CD4-positive, alpha-beta T cell (primary cell): ENCODE measurements at regions not wholly inside any gene's neighbourhood (a gene's known extent, or its start where the extent isn't known, plus 50 kb on each side); places are given as distances from the start of the nearest gene placed in this dataset.

ENCODE experiments used
- ATAC-seq: fragments of 200-7000 bp; cut with Tn5 transposase; one replicate; pipeline ENCODE4 v1.10.0; 2022; ENCODE audit warnings: mild to moderate bottlenecking; ENCODE audit not compliant: poor library complexity
- CTCF ChIA-PET: fragments of 350-600 bp; sonication (Branson Sonifier 250); formaldehyde crosslinking; loops from one replicate; lab custom pipeline; 2021; ENCODE audit warnings: antibody characterized with exemption, inconsistent platforms; lab: Charles Lee
- POLR2A ChIA-PET: fragments of 350-600 bp; sonication (Branson Sonifier 250); formaldehyde crosslinking; loops from one replicate; lab custom pipeline; 2021; ENCODE audit warnings: antibody characterized with exemption, inconsistent platforms; lab: Charles Lee
- DNase-seq, 14 experiments: peaks; one replicate each; pipeline ENCODE4 v3.0.0-alpha.2; 2013 to 2020; ENCODE audit warnings: mixed read lengths in 2 of 14
- H3K27ac ChIP-seq, 2 donors: one replicate each; pipeline versions ENCODE4 v1.5.1 to v1.7.0; 2013; ENCODE audit warnings: low read length in 2 of 2, low read depth in 1 of 2, mild to moderate bottlenecking in 1 of 2
- H3K27me3 ChIP-seq, 2 experiments: 1 replicate in 1 of 2; 2 replicates in 1 of 2; pipeline versions ENCODE4 v1.6.1 to v1.7.0; 2013; ENCODE audit warnings: low read length in 2 of 2, control low read depth in 1 of 2, mild to moderate bottlenecking in 1 of 2, moderate library complexity in 1 of 2; ENCODE audit not compliant: insufficient read depth in 2 of 2, control insufficient read depth in 1 of 2
- H3K36me3 ChIP-seq: one replicate; pipeline ENCODE4 v1.6.1; 2013; ENCODE audit warnings: low read length, control low read depth; ENCODE audit not compliant: insufficient read depth
- H3K4me1 ChIP-seq: one replicate; pipeline ENCODE4 v1.6.1; 2013; ENCODE audit warnings: low read length, control low read depth; ENCODE audit not compliant: insufficient read depth
- H3K4me3 ChIP-seq: one replicate; pipeline ENCODE4 v1.5.1; 2013; ENCODE audit warnings: mild to moderate bottlenecking, low read length, moderate library complexity
- H3K9me3 ChIP-seq, 2 experiments: 1 replicate in 1 of 2; 2 replicates in 1 of 2; pipeline versions ENCODE4 v1.6.1 to v1.7.0; 2013; ENCODE audit warnings: low read length in 2 of 2, mild to moderate bottlenecking in 2 of 2, control low read depth in 1 of 2, moderate library complexity in 1 of 2; ENCODE audit not compliant: control insufficient read depth in 1 of 2, insufficient read depth in 1 of 2
- H3K27ac Mint-ChIP-seq: one replicate; pipeline ENCODE4 v1.8.0; 2020; ENCODE audit warnings: mixed read lengths
- H3K27me3 Mint-ChIP-seq: one replicate; pipeline ENCODE4 v1.8.0; 2021; ENCODE audit warnings: mixed read lengths
- H3K36me3 Mint-ChIP-seq: one replicate; pipeline ENCODE4 v1.8.0; 2021; ENCODE audit warnings: low read depth, mixed read lengths
- H3K4me1 Mint-ChIP-seq: one replicate; pipeline ENCODE4 v1.8.0; 2021; ENCODE audit warnings: low read depth, mixed read lengths
- H3K4me3 Mint-ChIP-seq: one replicate; pipeline ENCODE4 v1.8.0; 2020; ENCODE audit warnings: mild to moderate bottlenecking, mixed read lengths
- H3K9me3 Mint-ChIP-seq: one replicate; pipeline ENCODE4 v1.8.0; 2020; ENCODE audit warnings: mixed read lengths
- CTCF ChIP-seq: fragments of 200-600 bp; IDR thresholded peaks from one replicate; pipeline ENCODE4 v1.8.0; 2022; ENCODE audit warnings: antibody characterized with exemption, mild to moderate bottlenecking
- intact Hi-C, 2 experiments: fragments of 100-400 bp; cut with DNase I in 1 of 2; cut with micrococcal nuclease in 1 of 2; formaldehyde crosslinking; loops; one replicate each; pipeline versions ENCODE4 v1.15.1 to v1.9.0; 2023 to 2025; cut with DNase I, micrococcal nuclease

- peaks cover 2% of the 10 kb centered on the region for H3K9me3 Mint-ChIP-seq
- DNase-seq (no peak), ATAC-seq (no peak)
- POLR2A ChIA-PET = no interaction called here
- H3K4me1 Mint-ChIP-seq = no peaks in the 10 kb centered on the region
- Histone ChIP-seq H3K4me3 (no peak overlapping the region), H3K9me3 (peaks cover 0 to 4% of the 10 kb centered on the region in 2 experiments), H3K27ac (no peak overlapping the region), H3K4me1 (no peaks in the 10 kb centered on the region), H3K27me3 (no peaks in the 10 kb centered on the region), H3K36me3 (no peaks in the 10 kb centered on the region)
- no peaks in the 10 kb centered on the region for H3K36me3 Mint-ChIP-seq
- H3K27ac Mint-ChIP-seq = no peak overlapping the region
- CTCF ChIA-PET = no interaction called here
- H3K27me3 Mint-ChIP-seq = no peaks in the 10 kb centered on the region
- no peak for TF ChIP-seq CTCF
- intact Hi-C loops = no loop called here
- no peak overlapping the region for H3K4me3 Mint-ChIP-seq
Measured at GRCh38 chr5:61905613-61906012, 400.4 kb upstream of the KIF2A start.

GRCh38 chr5:61906820-61907219 lies 399.2 kb upstream of the KIF2A start:
- H3K27me3 ChIP-seq = no peaks in the 10 kb centered on the region
- Mint-ChIP-seq H3K27me3 (no peaks in the 10 kb centered on the region), H3K4me1 (no peaks in the 10 kb centered on the region), H3K9me3 (peaks cover 2% of the 10 kb centered on the region), H3K4me3 (no peak overlapping the region), H3K36me3 (no peaks in the 10 kb centered on the region), H3K27ac (no peak overlapping the region)
- H3K4me3 ChIP-seq = no peak overlapping the region
- ATAC-seq = no peak
- H3K9me3 ChIP-seq = peaks cover 0 to 2% of the 10 kb centered on the region in 2 experiments
- ChIA-PET POLR2A (no interaction called here), CTCF (no interaction called here)
- DNase-seq = no peak
- intact Hi-C loops = no loop called here
- no peak for TF ChIP-seq CTCF
- H3K36me3 ChIP-seq = no peaks in the 10 kb centered on the region
- no peaks in the 10 kb centered on the region for H3K4me1 ChIP-seq
- no peak overlapping the region for H3K27ac ChIP-seq

DNA sequence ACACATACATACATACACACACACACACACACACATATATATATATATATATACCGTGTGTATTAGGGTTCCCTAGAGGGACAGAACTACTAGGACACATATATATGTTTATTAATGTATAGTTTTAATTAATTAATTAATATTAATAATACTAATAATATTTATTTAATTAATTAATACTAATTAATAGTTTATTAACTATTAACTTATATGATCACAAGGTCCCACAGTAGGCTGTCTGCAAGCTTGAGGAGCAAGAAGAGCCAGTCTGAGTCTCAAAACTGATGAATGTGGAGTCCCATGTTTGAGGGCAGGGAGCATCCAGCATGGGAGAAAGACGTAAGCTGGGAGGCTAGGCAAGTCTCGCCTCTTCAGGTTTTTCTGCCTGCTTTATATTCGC lies 398.0 kb upstream of the KIF2A start:
- peaks cover 5% of the 10 kb centered on the region for H3K9me3 Mint-ChIP-seq
- CTCF ChIA-PET = no interaction called here
- DNase-seq (no peak), ATAC-seq (no peak)
- H3K4me3 Mint-ChIP-seq = no peak overlapping the region
- Histone ChIP-seq H3K9me3 (no peaks in the 10 kb centered on the region), H3K27ac (no peak overlapping the region), H3K36me3 (no peaks in the 10 kb centered on the region), H3K4me3 (no peak overlapping the region), H3K27me3 (no peaks in the 10 kb centered on the region), H3K4me1 (no peaks in the 10 kb centered on the region)
- no peak for TF ChIP-seq CTCF
- no peaks in the 10 kb centered on the region for H3K27me3 Mint-ChIP-seq
- POLR2A ChIA-PET = no interaction called here
- H3K36me3 Mint-ChIP-seq = no peaks in the 10 kb centered on the region
- H3K4me1 Mint-ChIP-seq = no peaks in the 10 kb centered on the region
- H3K27ac Mint-ChIP-seq = no peak overlapping the region
- intact Hi-C loops = no loop called here
